ENCODE measurements at regions not wholly inside any gene's neighbourhood (a gene's known extent, or its start where the extent isn't known, plus 50 kb on each side); places are given as distances from the start of the nearest gene placed in this dataset.
"Not testable (repeated sequence)": the region's sequence is repeated elsewhere in the genome, so short reads cannot be mapped to it uniquely, and the experiment has no call there.

- not testable (repeated sequence) for TF ChIP-seq CTCF (conservative IDR thresholded peaks at IDR 0.05; ENCODE audit: low read depth, low read length); EZH2 (IDR thresholded peaks at IDR 0.05; ENCODE audit: borderline replicate concordance, low read depth, low read length, poor library complexity, severe bottlenecking)
Measured at GRCh38 chr4:141882650-141883049, 246.3 kb downstream of the IL15 start.
